OCI-LY7 (cell line): ENCODE measurements at regions not wholly inside any gene's neighbourhood (a gene's known extent, or its start where the extent isn't known, plus 50 kb on each side); places are given as distances from the start of the nearest gene placed in this dataset.
"Not testable (repeated sequence)": the region's sequence is repeated elsewhere in the genome, so short reads cannot be mapped to it uniquely, and the experiment has no call there.

Source experiments
- BruUV-seq: library from RNA; stranded (reverse); fragments of 400-500 nt; replicated peaks from 2 replicates; lab custom pipeline; 2021; lab: Mats Ljungman, UMichigan
- CTCF ChIA-PET: fragments of 300-600 bp; sonication (Branson Sonifier 250); formaldehyde crosslinking; loops from one replicate; lab custom pipeline; 2022; ENCODE audit warnings: antibody characterized with exemption; ENCODE audit not compliant: unreplicated experiment; lab: Charles Lee
- POLR2A ChIA-PET: fragments of 300-600 bp; sonication (Branson Sonifier 250); formaldehyde crosslinking; loops from one replicate; lab custom pipeline; 2022; ENCODE audit warnings: antibody characterized with exemption; lab: Charles Lee
- DNase-seq: peaks from one replicate; pipeline ENCODE4 v3.0.0-alpha.2; 2015; ENCODE audit warnings: low spot score
- H2AFZ ChIP-seq: fragments of 200-600 bp; sonication (generic), shearing (Covaris generic); 2 replicates; pipeline ENCODE4 v1.6.1; 2014; ENCODE audit warnings: mild to moderate bottlenecking, antibody characterized with exemption, low read length, moderate library complexity
- H3K27ac ChIP-seq: fragments of 200-600 bp; sonication (generic); 2 replicates; pipeline ENCODE4 v1.5.1; 2014; ENCODE audit warnings: mixed run types, low read depth, mild to moderate bottlenecking, moderate library complexity, low read length, inconsistent platforms; ENCODE audit not compliant: poor library complexity, severe bottlenecking
- H3K36me3 ChIP-seq: fragments of 200-600 bp; sonication (generic); 2 replicates; pipeline ENCODE4 v1.6.1; 2014; ENCODE audit warnings: mild to moderate bottlenecking, antibody characterized with exemption, low read length, moderate library complexity, mixed read lengths; ENCODE audit not compliant: insufficient read depth
- H3K4me1 ChIP-seq: fragments of 200-600 bp; sonication (generic); 2 replicates; pipeline ENCODE4 v1.5.1; 2014; ENCODE audit warnings: mild to moderate bottlenecking, low read length; ENCODE audit not compliant: insufficient read depth, poor library complexity, severe bottlenecking
- H3K4me2 ChIP-seq: fragments of 200-600 bp; sonication (generic); 2 replicates; pipeline ENCODE4 v1.6.1; 2014; ENCODE audit warnings: mild to moderate bottlenecking, low read length
- H3K4me3 ChIP-seq: fragments of 200-600 bp; sonication (generic); 2 replicates; pipeline ENCODE4 v1.5.1; 2014; ENCODE audit warnings: mild to moderate bottlenecking, low read depth, low read length; ENCODE audit not compliant: poor library complexity, severe bottlenecking
- H3K79me2 ChIP-seq: fragments of 200-600 bp; sonication (generic); 2 replicates; pipeline ENCODE4 v1.6.1; 2016; ENCODE audit warnings: low read depth, mild to moderate bottlenecking, low read length, moderate library complexity, mixed read lengths; ENCODE audit not compliant: insufficient read depth
- H3K9me2 ChIP-seq: fragments of 200-600 bp; sonication (generic); 2 replicates; pipeline ENCODE4 v1.6.1; 2016; ENCODE audit warnings: mild to moderate bottlenecking, low read length, mixed read lengths; ENCODE audit not compliant: insufficient read depth
- H3K9me3 ChIP-seq: fragments of 200-600 bp; sonication (generic); 2 replicates; pipeline ENCODE4 v1.6.1; 2014; ENCODE audit warnings: mild to moderate bottlenecking, mixed run types, low read length, mixed read lengths
- H4K20me1 ChIP-seq: fragments of 200-600 bp; sonication (generic); 2 replicates; pipeline ENCODE4 v1.6.1; 2014; ENCODE audit warnings: mild to moderate bottlenecking, antibody characterized with exemption, low read length, moderate library complexity, mixed read lengths; ENCODE audit not compliant: insufficient read depth
- intact Hi-C: fragments of 100-400 bp; cut with micrococcal nuclease; formaldehyde crosslinking; loops from one replicate; pipeline ENCODE4 v1.10.0; 2022; ENCODE audit not compliant: unreplicated experiment

GRCh38 chr5:176067162-176067561 is 99.0 kb upstream of the THOC3 start:
- H3K36me3 ChIP-seq, H4K20me1 ChIP-seq, H3K27ac ChIP-seq, DNase-seq, H3K4me2 ChIP-seq, POLR2A ChIA-PET, BruUV-seq, H3K9me3 ChIP-seq, H3K9me2 ChIP-seq, H2AFZ ChIP-seq, H3K4me3 ChIP-seq, H3K79me2 ChIP-seq, H3K4me1 ChIP-seq, intact Hi-C loops, CTCF ChIA-PET: not testable (repeated sequence)

- H2AFZ ChIP-seq, POLR2A ChIA-PET, H3K9me2 ChIP-seq, H3K79me2 ChIP-seq, intact Hi-C loops, DNase-seq, H3K9me3 ChIP-seq, BruUV-seq, H3K36me3 ChIP-seq, CTCF ChIA-PET, H3K4me1 ChIP-seq, H3K27ac ChIP-seq, H3K4me3 ChIP-seq, H3K4me2 ChIP-seq, H4K20me1 ChIP-seq: not testable (repeated sequence)
Observed at GRCh38 chr5:176067948-176068347, 99.8 kb upstream of the THOC3 start.

- H3K9me3 ChIP-seq, POLR2A ChIA-PET, H3K4me2 ChIP-seq, intact Hi-C loops, H3K9me2 ChIP-seq, DNase-seq, H3K4me3 ChIP-seq, BruUV-seq, H3K27ac ChIP-seq, H4K20me1 ChIP-seq, H3K4me1 ChIP-seq, H3K36me3 ChIP-seq, H3K79me2 ChIP-seq, H2AFZ ChIP-seq, CTCF ChIA-PET: not testable (repeated sequence)
Observed at GRCh38 chr5:176073996-176074571, 106.0 kb upstream of the THOC3 start.

GRCh38 chr5:176083717-176084116 is 115.6 kb upstream of the THOC3 start:
- H3K4me2 ChIP-seq, H2AFZ ChIP-seq, H3K9me2 ChIP-seq, H3K27ac ChIP-seq, H3K9me3 ChIP-seq, POLR2A ChIA-PET, H3K4me1 ChIP-seq, H4K20me1 ChIP-seq, BruUV-seq, H3K4me3 ChIP-seq, DNase-seq, H3K79me2 ChIP-seq, H3K36me3 ChIP-seq, CTCF ChIA-PET, intact Hi-C loops: not testable (repeated sequence)

GRCh38 chr5:176103083-176103482 is 135.0 kb upstream of the THOC3 start:
- H3K9me2 ChIP-seq, H2AFZ ChIP-seq, CTCF ChIA-PET, H3K4me1 ChIP-seq, H4K20me1 ChIP-seq, H3K79me2 ChIP-seq, intact Hi-C loops, H3K9me3 ChIP-seq, H3K4me2 ChIP-seq, BruUV-seq, H3K27ac ChIP-seq, DNase-seq, H3K36me3 ChIP-seq, H3K4me3 ChIP-seq: not testable (repeated sequence)
- POLR2A ChIA-PET, result interaction anchor here (0.6 kb wide), 1 partner anchor 1942 kb away, joined by 3 read pairs; no protein-coding TSS in a partner anchor

- H3K4me2 ChIP-seq, H3K9me2 ChIP-seq, intact Hi-C loops, H3K4me3 ChIP-seq, H3K4me1 ChIP-seq, DNase-seq, H3K36me3 ChIP-seq, POLR2A ChIA-PET, CTCF ChIA-PET, H3K9me3 ChIP-seq, H3K27ac ChIP-seq, H3K79me2 ChIP-seq, H2AFZ ChIP-seq, BruUV-seq, H4K20me1 ChIP-seq: not testable (repeated sequence)
Observed at GRCh38 chr5:176112888-176113287, 125.3 kb upstream of the SIMC1 start.
